ENCODE measurements at regions not wholly inside any gene's neighbourhood (a gene's known extent, or its start where the extent isn't known, plus 50 kb on each side); places are given as distances from the start of the nearest gene placed in this dataset.

DNA sequence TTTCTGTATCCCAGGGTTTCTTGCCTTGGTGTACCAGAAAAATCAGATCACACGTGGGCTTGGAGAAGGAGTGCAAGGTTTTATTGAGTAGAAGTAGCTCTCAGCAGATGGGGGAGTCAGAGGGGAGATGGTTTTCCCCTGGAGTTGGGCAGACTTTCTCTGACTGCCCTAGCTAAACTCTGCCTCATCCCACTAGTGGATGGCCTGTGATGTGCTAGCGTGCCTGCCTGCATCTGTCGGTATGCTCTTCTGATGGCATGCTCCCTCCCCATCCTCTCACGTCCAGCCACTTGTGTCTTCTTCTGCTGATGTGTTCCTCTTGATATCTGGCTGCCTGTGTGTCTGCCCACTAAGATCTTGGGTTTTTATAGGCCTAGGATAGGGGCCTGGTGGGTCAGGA lies 616.1 kb upstream of the RGMB start:
- TF ChIP-seq, protein P1, sequence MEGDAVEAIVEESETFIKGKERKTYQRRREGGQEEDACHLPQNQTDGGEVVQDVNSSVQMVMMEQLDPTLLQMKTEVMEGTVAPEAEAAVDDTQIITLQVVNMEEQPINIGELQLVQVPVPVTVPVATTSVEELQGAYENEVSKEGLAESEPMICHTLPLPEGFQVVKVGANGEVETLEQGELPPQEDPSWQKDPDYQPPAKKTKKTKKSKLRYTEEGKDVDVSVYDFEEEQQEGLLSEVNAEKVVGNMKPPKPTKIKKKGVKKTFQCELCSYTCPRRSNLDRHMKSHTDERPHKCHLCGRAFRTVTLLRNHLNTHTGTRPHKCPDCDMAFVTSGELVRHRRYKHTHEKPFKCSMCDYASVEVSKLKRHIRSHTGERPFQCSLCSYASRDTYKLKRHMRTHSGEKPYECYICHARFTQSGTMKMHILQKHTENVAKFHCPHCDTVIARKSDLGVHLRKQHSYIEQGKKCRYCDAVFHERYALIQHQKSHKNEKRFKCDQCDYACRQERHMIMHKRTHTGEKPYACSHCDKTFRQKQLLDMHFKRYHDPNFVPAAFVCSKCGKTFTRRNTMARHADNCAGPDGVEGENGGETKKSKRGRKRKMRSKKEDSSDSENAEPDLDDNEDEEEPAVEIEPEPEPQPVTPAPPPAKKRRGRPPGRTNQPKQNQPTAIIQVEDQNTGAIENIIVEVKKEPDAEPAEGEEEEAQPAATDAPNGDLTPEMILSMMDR (IDR thresholded peaks at IDR 0.05; ENCODE audit: unreplicated experiment) = no peak
- H3K36me3 Mint-ChIP-seq (ENCODE audit: low read depth, unreplicated experiment) = no peaks in the 10 kb centered on the region

DNA sequence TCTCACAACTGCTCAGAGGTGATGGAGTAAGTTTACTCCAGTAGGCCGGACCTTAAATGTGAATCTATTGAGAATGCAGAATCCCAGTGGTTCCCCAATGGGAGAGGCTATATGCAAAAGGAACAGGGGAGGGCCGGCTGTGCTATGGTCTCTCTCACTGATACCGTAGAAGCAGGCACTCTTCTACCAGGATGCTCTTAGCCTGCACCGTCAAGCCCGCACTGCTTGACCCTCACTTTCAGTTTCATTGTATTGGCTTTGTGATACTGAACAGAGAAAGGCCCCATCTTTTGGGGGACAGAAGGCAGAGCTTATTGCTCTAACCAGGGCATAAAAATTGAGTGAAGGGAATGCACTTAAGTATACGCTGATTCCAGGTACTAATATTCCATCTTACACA lies 615.0 kb upstream of the RGMB start:
- Mint-ChIP-seq H3K9me3 (ENCODE audit: unreplicated experiment) (no peaks in the 10 kb centered on the region), H3K4me3 (ENCODE audit: unreplicated experiment) (no peak overlapping the region), H3K27ac (ENCODE audit: unreplicated experiment) (no peak overlapping the region), H3K36me3 (ENCODE audit: low read depth, unreplicated experiment) (no peaks in the 10 kb centered on the region), H3K4me1 (ENCODE audit: unreplicated experiment) (no peaks in the 10 kb centered on the region), H3K27me3 (ENCODE audit: unreplicated experiment) (peaks cover 1% of the 10 kb centered on the region)
- no peak for DNase-seq (ENCODE audit: low spot score)
- TF ChIP-seq, protein P1 (IDR thresholded peaks at IDR 0.05; ENCODE audit: unreplicated experiment) = no peak

More for the DNA sequence above, 616.1 kb upstream of the RGMB start:
- Mint-ChIP-seq H3K4me1 (ENCODE audit: unreplicated experiment) (no peaks in the 10 kb centered on the region), H3K27me3 (ENCODE audit: unreplicated experiment) (peaks cover 1% of the 10 kb centered on the region), H3K9me3 (ENCODE audit: unreplicated experiment) (no peaks in the 10 kb centered on the region), H3K27ac (ENCODE audit: unreplicated experiment) (no peak overlapping the region), H3K4me3 (ENCODE audit: unreplicated experiment) (no peak overlapping the region)
- no peak for DNase-seq (ENCODE audit: low spot score)

GRCh38 chr5:98163796-98164493 lies 609.5 kb upstream of the RGMB start:
- no peaks in the 10 kb centered on the region for H3K36me3 Mint-ChIP-seq (ENCODE audit: low read depth, unreplicated experiment)
- H3K9me3 Mint-ChIP-seq (ENCODE audit: unreplicated experiment) = no peaks in the 10 kb centered on the region
- H3K4me1 Mint-ChIP-seq (ENCODE audit: unreplicated experiment) = peaks cover 3% of the 10 kb centered on the region
- DNase-seq (ENCODE audit: low spot score) = no peak
- no peaks in the 10 kb centered on the region for H3K27me3 Mint-ChIP-seq (ENCODE audit: unreplicated experiment)
- TF ChIP-seq, protein P1 (IDR thresholded peaks at IDR 0.05; ENCODE audit: unreplicated experiment) = no peak
- no peak overlapping the region for H3K4me3 Mint-ChIP-seq (ENCODE audit: unreplicated experiment)
- H3K27ac Mint-ChIP-seq (ENCODE audit: unreplicated experiment) = no peak overlapping the region

DNA sequence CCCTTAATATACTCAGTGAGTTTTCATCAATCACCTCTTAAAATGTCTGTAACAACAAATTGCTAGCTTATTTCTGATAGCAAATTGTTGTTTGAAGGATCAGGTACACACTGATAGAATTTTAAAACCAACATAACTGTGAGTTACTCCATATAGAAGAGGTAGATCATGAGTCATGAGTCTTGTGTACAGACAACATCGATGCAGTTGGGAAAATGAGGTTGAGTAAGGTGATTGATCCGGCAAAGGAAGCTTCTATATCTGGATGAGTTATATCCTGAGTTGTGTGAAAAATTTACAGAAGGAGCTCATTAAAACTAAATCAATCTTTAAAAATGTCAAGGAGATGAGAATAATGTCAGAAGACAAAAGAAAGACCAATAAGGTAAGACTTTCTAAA lies 604.6 kb upstream of the RGMB start:
- H3K4me3 Mint-ChIP-seq (ENCODE audit: unreplicated experiment) = no peak overlapping the region
- H3K9me3 Mint-ChIP-seq (ENCODE audit: unreplicated experiment) = no peaks in the 10 kb centered on the region
- no peaks in the 10 kb centered on the region for H3K36me3 Mint-ChIP-seq (ENCODE audit: low read depth, unreplicated experiment)
- peaks cover 2% of the 10 kb centered on the region for H3K27me3 Mint-ChIP-seq (ENCODE audit: unreplicated experiment)
- DNase-seq (ENCODE audit: low spot score) = no peak
- H3K4me1 Mint-ChIP-seq (ENCODE audit: unreplicated experiment) = peaks cover 3% of the 10 kb centered on the region
- TF ChIP-seq, protein P1 (IDR thresholded peaks at IDR 0.05; ENCODE audit: unreplicated experiment) = no peak
- no peak overlapping the region for H3K27ac Mint-ChIP-seq (ENCODE audit: unreplicated experiment)

DNA sequence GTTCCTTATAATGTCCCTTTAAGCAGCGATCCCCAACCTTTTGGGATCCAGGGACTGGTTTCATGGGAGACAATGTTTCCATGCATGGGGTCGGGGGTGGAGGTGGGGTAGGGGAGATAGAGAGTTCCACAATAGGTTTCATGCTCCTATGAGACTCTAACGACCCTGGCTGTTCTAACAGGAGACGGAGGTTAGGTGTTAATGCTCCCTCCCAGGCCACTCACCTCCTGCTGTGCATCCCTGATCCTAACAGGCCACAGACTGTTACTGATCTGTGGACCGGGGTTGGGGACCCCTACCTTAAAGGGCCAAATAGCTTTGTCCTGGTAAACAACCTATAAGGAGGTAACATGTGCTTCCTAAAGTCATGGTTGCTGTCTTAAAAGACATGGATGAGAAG lies 602.5 kb upstream of the RGMB start:
- H3K27me3 Mint-ChIP-seq (ENCODE audit: unreplicated experiment) = peaks cover 2% of the 10 kb centered on the region
- no peaks in the 10 kb centered on the region for H3K36me3 Mint-ChIP-seq (ENCODE audit: low read depth, unreplicated experiment)
- no peak for DNase-seq (ENCODE audit: low spot score)
- no peak overlapping the region for H3K4me3 Mint-ChIP-seq (ENCODE audit: unreplicated experiment)
- H3K4me1 Mint-ChIP-seq (ENCODE audit: unreplicated experiment) = no peaks in the 10 kb centered on the region
- no peaks in the 10 kb centered on the region for H3K9me3 Mint-ChIP-seq (ENCODE audit: unreplicated experiment)
- no peak overlapping the region for H3K27ac Mint-ChIP-seq (ENCODE audit: unreplicated experiment)
- TF ChIP-seq, protein P1 (IDR thresholded peaks at IDR 0.05; ENCODE audit: unreplicated experiment) = no peak

Measured in endothelial cell (in vitro differentiated cells).